Right atrium auricular region (tissue), 2 donors: ENCODE measurements at regions not wholly inside any gene's neighbourhood (a gene's known extent, or its start where the extent isn't known, plus 50 kb on each side); places are given as distances from the start of the nearest gene placed in this dataset.
A peak's percentile ranks its signal among the peaks of the same experiment; 100 is the strongest.

ENCODE experiments used
- DNase-seq: peaks from one replicate; pipeline ENCODE4 v3.0.0-alpha.2; 2019; ENCODE audit warnings: low spot score
- H3K27ac ChIP-seq, 2 donors: fragments of 200-600 bp; sonication (generic); 1 replicate in 1 of 2; 2 replicates in 1 of 2; pipeline ENCODE4 v1.5.1; 2016 to 2019
- H3K27me3 ChIP-seq, 2 donors: fragments of 200-600 bp; sonication (generic); one replicate each; pipeline versions ENCODE4 v1.5.1 to v1.6.0; 2017 to 2019
- H3K36me3 ChIP-seq: fragments of 200-600 bp; sonication (generic); one replicate; pipeline ENCODE4 v1.5.1; 2016
- H3K4me1 ChIP-seq, 2 donors: fragments of 200-600 bp; sonication (generic); one replicate each; pipeline versions ENCODE4 v1.5.1 to v1.6.0; 2017 to 2019
- H3K4me3 ChIP-seq, 2 donors: fragments of 200-600 bp; sonication (generic); 1 replicate in 1 of 2; 2 replicates in 1 of 2; pipeline ENCODE4 v1.5.1; 2017 to 2019; ENCODE audit warnings: mild to moderate bottlenecking in 1 of 2, moderate library complexity in 1 of 2
- H3K9me3 ChIP-seq, 2 donors: fragments of 200-600 bp; sonication (generic); one replicate each; pipeline ENCODE4 v1.5.1; 2019
- TF ChIP-seq, protein P1 (sequence below), 2 donors: fragments of 200-600 bp; sonication (generic); IDR thresholded peaks; one replicate each; pipeline ENCODE4 v1.5.1; 2019; ENCODE audit warnings: antibody characterized with exemption in 2 of 2

DNA sequence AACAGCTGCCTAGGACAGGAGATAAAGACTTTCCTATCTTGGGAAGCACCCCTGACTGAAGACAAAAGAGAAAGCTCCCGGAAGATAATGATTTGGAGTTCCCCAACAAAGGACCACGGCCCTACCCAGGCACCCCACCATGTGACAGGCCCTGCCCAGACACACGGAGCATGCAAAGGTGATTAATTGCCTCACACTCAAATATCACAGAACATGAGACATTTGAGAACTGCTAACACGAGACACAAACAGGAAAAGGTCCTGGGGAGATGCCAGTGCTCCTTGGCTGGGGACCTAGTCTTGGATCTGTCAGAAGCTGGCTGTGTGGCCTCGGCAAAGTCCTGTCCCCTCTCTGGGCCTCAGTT lies 82.5 kb upstream of the PTPN1 start:
- Histone ChIP-seq H3K36me3 (no peaks in the 10 kb centered on the region), H3K27me3 (no peaks in the 10 kb centered on the region), H3K27ac (peak overlapping the region; percentile 11 to 29), H3K4me1 (peaks cover 0 to 26% of the 10 kb centered on the region in 2 donors), H3K4me3 (no peak overlapping the region), H3K9me3 (no peaks in the 10 kb centered on the region)
- TF ChIP-seq, protein P1, sequence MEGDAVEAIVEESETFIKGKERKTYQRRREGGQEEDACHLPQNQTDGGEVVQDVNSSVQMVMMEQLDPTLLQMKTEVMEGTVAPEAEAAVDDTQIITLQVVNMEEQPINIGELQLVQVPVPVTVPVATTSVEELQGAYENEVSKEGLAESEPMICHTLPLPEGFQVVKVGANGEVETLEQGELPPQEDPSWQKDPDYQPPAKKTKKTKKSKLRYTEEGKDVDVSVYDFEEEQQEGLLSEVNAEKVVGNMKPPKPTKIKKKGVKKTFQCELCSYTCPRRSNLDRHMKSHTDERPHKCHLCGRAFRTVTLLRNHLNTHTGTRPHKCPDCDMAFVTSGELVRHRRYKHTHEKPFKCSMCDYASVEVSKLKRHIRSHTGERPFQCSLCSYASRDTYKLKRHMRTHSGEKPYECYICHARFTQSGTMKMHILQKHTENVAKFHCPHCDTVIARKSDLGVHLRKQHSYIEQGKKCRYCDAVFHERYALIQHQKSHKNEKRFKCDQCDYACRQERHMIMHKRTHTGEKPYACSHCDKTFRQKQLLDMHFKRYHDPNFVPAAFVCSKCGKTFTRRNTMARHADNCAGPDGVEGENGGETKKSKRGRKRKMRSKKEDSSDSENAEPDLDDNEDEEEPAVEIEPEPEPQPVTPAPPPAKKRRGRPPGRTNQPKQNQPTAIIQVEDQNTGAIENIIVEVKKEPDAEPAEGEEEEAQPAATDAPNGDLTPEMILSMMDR (IDR thresholded peaks at IDR 0.05): no peak
- peak; percentile 82 for DNase-seq

GRCh38 chr20:50428097-50428828 lies 81.9 kb upstream of the PTPN1 start:
- Histone ChIP-seq H3K27me3 (no peaks in the 10 kb centered on the region), H3K36me3 (no peaks in the 10 kb centered on the region), H3K9me3 (no peaks in the 10 kb centered on the region), H3K4me3 (no peak overlapping the region), H3K27ac (peak overlapping the region in 1 of 2 donors; percentile 29), H3K4me1 (peaks cover 0 to 26% of the 10 kb centered on the region in 2 donors)
- no peak for DNase-seq
- TF ChIP-seq, protein P1 (IDR thresholded peaks at IDR 0.05): no peak

GRCh38 chr20:50429412-50429811 lies 80.8 kb upstream of the PTPN1 start:
- Histone ChIP-seq H3K4me3 (no peak overlapping the region), H3K27me3 (no peaks in the 10 kb centered on the region), H3K27ac (no peak overlapping the region), H3K9me3 (no peaks in the 10 kb centered on the region), H3K4me1 (peaks cover 0 to 18% of the 10 kb centered on the region in 2 donors), H3K36me3 (no peaks in the 10 kb centered on the region)
- TF ChIP-seq, protein P1 (IDR thresholded peaks at IDR 0.05): no peak
- no peak for DNase-seq

DNA sequence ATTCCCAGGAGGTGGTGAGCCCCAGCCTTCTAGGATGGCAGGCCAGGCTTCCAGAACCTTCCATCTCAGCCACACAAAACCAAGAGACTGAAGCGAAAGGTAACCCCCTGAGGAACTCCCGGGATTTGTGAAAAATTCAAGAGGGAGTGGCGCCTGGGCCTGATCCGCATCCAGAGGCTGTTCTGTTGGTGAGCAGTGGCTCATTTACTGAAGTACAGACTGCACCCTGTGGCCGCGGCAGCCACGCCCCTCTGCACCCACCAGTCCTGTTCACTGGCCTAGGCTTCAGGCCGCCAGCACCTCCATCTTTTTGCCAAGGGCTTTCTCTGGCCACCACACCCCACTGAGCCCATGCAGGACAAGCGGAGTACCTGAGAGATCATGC lies 79.1 kb upstream of the PTPN1 start:
- Histone ChIP-seq H3K36me3 (no peaks in the 10 kb centered on the region), H3K9me3 (no peaks in the 10 kb centered on the region), H3K27me3 (no peaks in the 10 kb centered on the region), H3K27ac (no peak overlapping the region), H3K4me3 (no peak overlapping the region), H3K4me1 (peaks cover 0 to 18% of the 10 kb centered on the region in 2 donors)
- TF ChIP-seq, protein P1 (IDR thresholded peaks at IDR 0.05): no peak
- no peak for DNase-seq

- TF ChIP-seq, protein P1 (IDR thresholded peaks at IDR 0.05): no peak
- Histone ChIP-seq H3K36me3 (no peaks in the 10 kb centered on the region), H3K27me3 (no peaks in the 10 kb centered on the region), H3K4me1 (peaks cover 0 to 3% of the 10 kb centered on the region in 2 donors), H3K27ac (no peak overlapping the region), H3K4me3 (no peak overlapping the region), H3K9me3 (no peaks in the 10 kb centered on the region)
- no peak for DNase-seq
These were observed 77.0 kb upstream of the PTPN1 start for GRCh38 chr20:50433001-50433761.
